ENCODE measurements at regions not wholly inside any gene's neighbourhood (a gene's known extent, or its start where the extent isn't known, plus 50 kb on each side); places are given as distances from the start of the nearest gene placed in this dataset.

DNA sequence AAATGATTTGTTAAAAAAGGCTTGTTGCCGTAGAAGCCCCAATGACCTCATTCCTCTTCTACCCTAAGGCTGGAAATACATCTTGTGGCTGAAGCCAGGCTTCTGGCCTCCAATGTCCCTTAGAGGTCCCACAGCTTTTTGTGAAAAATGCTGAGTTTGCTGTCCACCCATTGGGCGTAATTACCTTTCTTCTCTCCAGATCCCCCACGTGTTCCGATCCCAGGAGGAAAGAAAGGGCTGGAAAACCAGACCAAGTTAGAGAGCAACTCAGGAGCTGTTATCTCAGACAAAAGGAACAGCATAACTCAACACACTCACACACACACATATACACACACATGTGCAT lies 154.2 kb downstream of the MIAT start:
- TF ChIP-seq, protein P1, sequence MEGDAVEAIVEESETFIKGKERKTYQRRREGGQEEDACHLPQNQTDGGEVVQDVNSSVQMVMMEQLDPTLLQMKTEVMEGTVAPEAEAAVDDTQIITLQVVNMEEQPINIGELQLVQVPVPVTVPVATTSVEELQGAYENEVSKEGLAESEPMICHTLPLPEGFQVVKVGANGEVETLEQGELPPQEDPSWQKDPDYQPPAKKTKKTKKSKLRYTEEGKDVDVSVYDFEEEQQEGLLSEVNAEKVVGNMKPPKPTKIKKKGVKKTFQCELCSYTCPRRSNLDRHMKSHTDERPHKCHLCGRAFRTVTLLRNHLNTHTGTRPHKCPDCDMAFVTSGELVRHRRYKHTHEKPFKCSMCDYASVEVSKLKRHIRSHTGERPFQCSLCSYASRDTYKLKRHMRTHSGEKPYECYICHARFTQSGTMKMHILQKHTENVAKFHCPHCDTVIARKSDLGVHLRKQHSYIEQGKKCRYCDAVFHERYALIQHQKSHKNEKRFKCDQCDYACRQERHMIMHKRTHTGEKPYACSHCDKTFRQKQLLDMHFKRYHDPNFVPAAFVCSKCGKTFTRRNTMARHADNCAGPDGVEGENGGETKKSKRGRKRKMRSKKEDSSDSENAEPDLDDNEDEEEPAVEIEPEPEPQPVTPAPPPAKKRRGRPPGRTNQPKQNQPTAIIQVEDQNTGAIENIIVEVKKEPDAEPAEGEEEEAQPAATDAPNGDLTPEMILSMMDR (IDR thresholded peaks at IDR 0.05 in 4 of 5, conservative IDR thresholded peaks at IDR 0.05 in 1 of 5): no peak
- no peak for TF ChIP-seq POLR2A (IDR thresholded peaks at IDR 0.05)

Data from gastrocnemius medialis (tissue), 4 donors.